ENCODE measurements at regions not wholly inside any gene's neighbourhood (a gene's known extent, or its start where the extent isn't known, plus 50 kb on each side); places are given as distances from the start of the nearest gene placed in this dataset.

DNA sequence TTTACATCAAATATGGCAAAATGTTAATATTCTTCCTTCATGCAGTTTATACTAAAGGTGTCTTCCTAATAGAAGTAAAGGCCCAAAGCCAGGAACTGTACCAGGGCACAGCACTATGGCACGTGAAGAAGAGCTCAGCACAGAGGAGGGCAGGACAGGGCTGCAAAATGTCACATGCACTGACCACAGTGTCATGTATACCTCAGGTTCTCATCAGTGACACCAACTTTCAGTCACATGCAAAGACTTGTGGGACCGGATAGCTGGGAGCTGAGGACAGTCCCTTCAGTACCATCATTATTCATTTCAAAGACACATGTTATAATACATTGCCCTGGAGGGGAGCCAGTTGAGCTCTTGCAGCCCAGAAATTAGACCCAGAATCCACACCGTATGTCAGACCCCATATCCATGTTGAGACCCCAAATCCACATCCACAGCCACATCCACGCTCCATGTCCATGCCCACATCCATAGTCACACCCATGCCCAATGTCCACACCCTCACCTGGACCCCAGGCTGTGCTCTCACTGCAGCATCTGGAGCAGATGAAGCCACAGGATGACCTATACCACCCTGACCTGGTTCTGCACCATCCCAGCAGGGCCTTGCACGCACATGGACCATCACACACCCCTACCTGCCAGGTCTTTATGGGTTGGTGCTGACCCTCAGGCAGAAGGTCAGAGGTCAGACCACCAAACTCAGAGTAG, 111.8 kb downstream of the TUBA3C start:
- ATAC-seq, result no peak
- no peaks in the 10 kb centered on the region for H3K36me3 ChIP-seq (ENCODE audit: low read depth)
- intact Hi-C loops (cut with DNase I, micrococcal nuclease), result no loop called here
- TF ChIP-seq, protein P1, sequence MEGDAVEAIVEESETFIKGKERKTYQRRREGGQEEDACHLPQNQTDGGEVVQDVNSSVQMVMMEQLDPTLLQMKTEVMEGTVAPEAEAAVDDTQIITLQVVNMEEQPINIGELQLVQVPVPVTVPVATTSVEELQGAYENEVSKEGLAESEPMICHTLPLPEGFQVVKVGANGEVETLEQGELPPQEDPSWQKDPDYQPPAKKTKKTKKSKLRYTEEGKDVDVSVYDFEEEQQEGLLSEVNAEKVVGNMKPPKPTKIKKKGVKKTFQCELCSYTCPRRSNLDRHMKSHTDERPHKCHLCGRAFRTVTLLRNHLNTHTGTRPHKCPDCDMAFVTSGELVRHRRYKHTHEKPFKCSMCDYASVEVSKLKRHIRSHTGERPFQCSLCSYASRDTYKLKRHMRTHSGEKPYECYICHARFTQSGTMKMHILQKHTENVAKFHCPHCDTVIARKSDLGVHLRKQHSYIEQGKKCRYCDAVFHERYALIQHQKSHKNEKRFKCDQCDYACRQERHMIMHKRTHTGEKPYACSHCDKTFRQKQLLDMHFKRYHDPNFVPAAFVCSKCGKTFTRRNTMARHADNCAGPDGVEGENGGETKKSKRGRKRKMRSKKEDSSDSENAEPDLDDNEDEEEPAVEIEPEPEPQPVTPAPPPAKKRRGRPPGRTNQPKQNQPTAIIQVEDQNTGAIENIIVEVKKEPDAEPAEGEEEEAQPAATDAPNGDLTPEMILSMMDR (IDR thresholded peaks at IDR 0.05), result no peak
- H3K9me3 ChIP-seq, result peaks cover 57% of the 10 kb centered on the region
- H3K4me3 ChIP-seq, result no peak overlapping the region
- no peak for DNase-seq
- no peaks in the 10 kb centered on the region for H3K4me1 ChIP-seq (ENCODE audit: low read depth)

DNA sequence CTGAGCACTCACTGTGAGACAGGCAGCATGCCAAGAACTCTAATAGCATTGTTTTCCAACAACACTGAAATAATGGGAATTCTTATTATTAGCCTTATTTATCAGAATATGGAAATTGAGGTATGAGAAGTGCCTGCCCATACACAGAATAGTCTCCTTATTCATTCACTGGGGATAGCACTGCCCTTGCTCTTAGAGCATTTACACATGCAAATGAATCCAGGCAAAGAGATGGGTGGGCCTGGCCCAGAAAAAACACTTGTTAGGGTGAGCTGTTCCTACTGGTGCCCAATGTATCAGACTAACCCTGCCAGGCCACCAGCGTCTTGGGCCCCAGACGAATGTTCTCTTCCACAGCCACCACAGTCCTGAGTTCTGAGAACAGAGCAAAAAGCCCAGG, 112.9 kb downstream of the TUBA3C start:
- no peaks in the 10 kb centered on the region for H3K36me3 ChIP-seq (ENCODE audit: low read depth)
- H3K4me3 ChIP-seq, result no peak overlapping the region
- H3K9me3 ChIP-seq, result peaks cover 63% of the 10 kb centered on the region
- intact Hi-C loops (cut with DNase I, micrococcal nuclease), result no loop called here
- ATAC-seq (no peak), DNase-seq (no peak)
- no peaks in the 10 kb centered on the region for H3K4me1 ChIP-seq (ENCODE audit: low read depth)
- TF ChIP-seq, protein P1 (IDR thresholded peaks at IDR 0.05), result no peak

DNA sequence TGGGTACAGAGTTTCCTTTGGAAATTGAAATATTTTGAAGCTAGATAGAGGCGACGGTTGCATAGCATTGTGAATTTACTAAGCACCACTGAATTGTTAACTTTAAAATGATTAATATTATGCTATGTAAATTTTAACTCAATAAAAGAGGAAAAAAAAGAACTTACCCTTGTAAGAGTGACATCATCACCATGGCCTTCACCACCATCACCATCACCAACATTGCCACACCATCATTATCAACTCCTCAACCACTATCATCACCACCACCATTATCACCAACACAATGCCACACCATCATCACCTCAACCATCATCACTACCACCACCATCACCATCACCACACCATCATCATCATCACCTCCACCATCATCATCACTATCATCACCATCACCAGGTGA, 113.9 kb downstream of the TUBA3C start:
- TF ChIP-seq, protein P1 (IDR thresholded peaks at IDR 0.05), result no peak
- intact Hi-C loops (cut with DNase I, micrococcal nuclease), result no loop called here
- Histone ChIP-seq H3K36me3 (ENCODE audit: low read depth) (no peaks in the 10 kb centered on the region), H3K9me3 (peaks cover 69% of the 10 kb centered on the region), H3K4me3 (no peak overlapping the region), H3K4me1 (ENCODE audit: low read depth) (no peaks in the 10 kb centered on the region)
- DNase-seq (no peak), ATAC-seq (no peak)

DNA sequence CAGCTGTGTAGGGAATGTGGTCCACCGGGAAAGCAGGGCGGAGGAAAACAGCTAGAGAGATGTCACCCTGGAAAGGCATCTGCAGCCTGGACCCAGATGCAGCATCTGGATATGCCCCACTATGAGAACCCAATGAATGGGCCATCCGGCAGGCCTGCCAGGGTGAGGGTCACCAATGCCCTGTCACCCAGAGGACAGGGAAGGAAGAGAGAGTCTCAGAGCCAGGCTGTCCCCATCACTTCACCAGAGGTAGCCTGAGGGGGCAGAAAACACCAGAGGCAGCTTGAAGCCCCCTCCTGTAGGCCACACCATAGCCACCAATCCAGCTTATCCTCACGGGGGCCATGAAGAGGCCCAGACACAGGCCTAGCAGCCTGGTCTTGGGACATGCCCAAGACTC, 118.8 kb downstream of the TUBA3C start:
- no peaks in the 10 kb centered on the region for H3K36me3 ChIP-seq (ENCODE audit: low read depth)
- no peak for ATAC-seq
- peaks cover 84% of the 10 kb centered on the region for H3K9me3 ChIP-seq
- TF ChIP-seq, protein P1 (IDR thresholded peaks at IDR 0.05), result no peak
- intact Hi-C loops (cut with DNase I, micrococcal nuclease), result no loop called here
- no peak for DNase-seq
- H3K4me1 ChIP-seq (ENCODE audit: low read depth), result no peaks in the 10 kb centered on the region
- no peak overlapping the region for H3K4me3 ChIP-seq

DNA sequence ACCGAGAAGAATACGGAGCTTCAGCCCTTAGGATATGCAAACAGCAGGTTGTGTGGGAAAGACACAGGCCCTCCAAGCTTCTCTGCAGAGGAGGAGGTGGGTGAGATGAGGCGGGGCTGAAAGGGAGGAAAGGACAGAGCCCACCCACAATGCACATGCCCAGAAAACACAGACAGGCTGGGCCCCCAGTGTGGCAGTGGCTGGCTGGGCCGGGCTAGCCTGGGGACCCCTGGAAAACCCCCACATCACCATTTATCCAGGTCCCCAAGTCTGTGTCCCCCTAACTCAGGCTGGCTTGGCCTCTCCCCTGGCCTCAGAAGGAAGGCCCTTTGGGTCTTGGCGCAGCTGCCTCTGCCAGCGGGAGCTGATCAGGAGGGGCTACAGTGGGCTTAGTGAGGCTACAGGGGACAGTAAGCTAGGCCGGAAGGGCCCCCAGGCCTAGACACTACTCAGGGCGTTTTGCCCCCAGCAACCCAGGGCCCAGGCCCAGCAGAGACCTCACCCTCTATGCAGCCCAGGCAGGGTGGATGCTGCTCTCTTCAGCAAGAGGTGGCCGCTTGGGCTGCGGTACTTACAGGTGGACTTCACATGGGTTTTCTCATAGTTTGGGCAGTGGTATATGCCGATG, 119.5 kb downstream of the TUBA3C start:
- intact Hi-C loops (cut with DNase I, micrococcal nuclease), result no loop called here
- TF ChIP-seq, protein P1 (IDR thresholded peaks at IDR 0.05), result no peak
- Histone ChIP-seq H3K9me3 (peaks cover 85% of the 10 kb centered on the region), H3K4me1 (ENCODE audit: low read depth) (no peaks in the 10 kb centered on the region), H3K36me3 (ENCODE audit: low read depth) (no peaks in the 10 kb centered on the region), H3K4me3 (no peak overlapping the region)
- DNase-seq, result no peak
- ATAC-seq, result no peak
